ENCODE measurements at regions not wholly inside any gene's neighbourhood (a gene's known extent, or its start where the extent isn't known, plus 50 kb on each side); places are given as distances from the start of the nearest gene placed in this dataset.

- TF ChIP-seq POLR2A (IDR thresholded peaks at IDR 0.05) (no peak), CTCF (IDR thresholded peaks at IDR 0.05) (no peak)
Measured at GRCh38 chr13:59537500-59537899, 626.2 kb downstream of the DIAPH3 start.

Measured in heart left ventricle (tissue), 13 donors.